ENCODE measurements at regions not wholly inside any gene's neighbourhood (a gene's known extent, or its start where the extent isn't known, plus 50 kb on each side); places are given as distances from the start of the nearest gene placed in this dataset.

DNA sequence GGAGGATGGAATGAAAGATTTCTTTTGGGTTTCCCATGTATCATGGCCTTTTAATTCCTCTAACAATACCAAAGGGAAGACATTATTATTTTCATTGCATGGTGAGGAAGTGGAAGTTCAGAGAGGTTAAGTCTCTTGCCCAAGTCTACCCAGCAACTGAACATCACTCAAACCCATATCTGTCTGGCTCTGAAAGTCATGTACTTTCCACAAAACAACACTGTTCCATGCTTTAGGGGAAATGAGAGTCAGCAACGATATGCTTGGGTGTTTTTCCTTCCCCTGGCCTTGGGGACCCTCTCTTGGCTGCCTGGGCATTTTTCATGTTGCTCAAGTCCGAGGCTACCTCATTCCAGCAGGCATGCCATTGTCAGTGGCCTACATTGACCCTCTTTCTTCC is 118.8 kb downstream of the ADTRP start:
- TF ChIP-seq, protein P1, sequence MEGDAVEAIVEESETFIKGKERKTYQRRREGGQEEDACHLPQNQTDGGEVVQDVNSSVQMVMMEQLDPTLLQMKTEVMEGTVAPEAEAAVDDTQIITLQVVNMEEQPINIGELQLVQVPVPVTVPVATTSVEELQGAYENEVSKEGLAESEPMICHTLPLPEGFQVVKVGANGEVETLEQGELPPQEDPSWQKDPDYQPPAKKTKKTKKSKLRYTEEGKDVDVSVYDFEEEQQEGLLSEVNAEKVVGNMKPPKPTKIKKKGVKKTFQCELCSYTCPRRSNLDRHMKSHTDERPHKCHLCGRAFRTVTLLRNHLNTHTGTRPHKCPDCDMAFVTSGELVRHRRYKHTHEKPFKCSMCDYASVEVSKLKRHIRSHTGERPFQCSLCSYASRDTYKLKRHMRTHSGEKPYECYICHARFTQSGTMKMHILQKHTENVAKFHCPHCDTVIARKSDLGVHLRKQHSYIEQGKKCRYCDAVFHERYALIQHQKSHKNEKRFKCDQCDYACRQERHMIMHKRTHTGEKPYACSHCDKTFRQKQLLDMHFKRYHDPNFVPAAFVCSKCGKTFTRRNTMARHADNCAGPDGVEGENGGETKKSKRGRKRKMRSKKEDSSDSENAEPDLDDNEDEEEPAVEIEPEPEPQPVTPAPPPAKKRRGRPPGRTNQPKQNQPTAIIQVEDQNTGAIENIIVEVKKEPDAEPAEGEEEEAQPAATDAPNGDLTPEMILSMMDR (conservative IDR thresholded peaks at IDR 0.05) = no peak
- Mint-ChIP-seq H3K27me3 (ENCODE audit: low read depth) (no peaks in the 10 kb centered on the region), H3K27ac (ENCODE audit: unreplicated experiment) (no peak overlapping the region), H3K4me3 (no peak overlapping the region), H3K4me1 (peaks cover 17% of the 10 kb centered on the region), H3K36me3 (ENCODE audit: low read depth) (no peaks in the 10 kb centered on the region), H3K9me3 (peaks cover 3% of the 10 kb centered on the region)
- no peak for DNase-seq (ENCODE audit: low read depth, low spot score)

DNA sequence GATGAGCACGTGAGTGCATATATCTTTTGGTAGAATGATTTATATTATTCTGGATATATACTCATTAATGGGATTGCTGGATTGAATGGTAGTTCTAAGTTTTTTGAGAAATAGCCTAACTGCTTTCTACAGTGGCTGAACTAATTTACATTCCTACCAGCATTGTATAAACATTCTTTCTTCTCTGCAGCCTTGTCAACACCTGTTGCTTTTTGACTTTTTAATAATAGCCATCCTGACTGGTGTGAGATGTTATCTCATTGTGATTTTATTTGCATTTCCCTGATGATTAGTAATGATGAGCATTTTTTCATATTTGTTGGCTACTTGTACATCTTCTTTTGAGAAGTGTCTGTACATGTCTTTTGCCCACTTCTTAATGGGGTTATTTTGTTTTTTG is 116.3 kb downstream of the ADTRP start:
- Mint-ChIP-seq H3K9me3 (peaks cover 3% of the 10 kb centered on the region), H3K36me3 (ENCODE audit: low read depth) (no peaks in the 10 kb centered on the region), H3K4me3 (no peak overlapping the region), H3K4me1 (no peaks in the 10 kb centered on the region), H3K27me3 (ENCODE audit: low read depth) (no peaks in the 10 kb centered on the region), H3K27ac (ENCODE audit: unreplicated experiment) (no peak overlapping the region)
- DNase-seq (ENCODE audit: low read depth, low spot score) = no peak
- TF ChIP-seq, protein P1 (conservative IDR thresholded peaks at IDR 0.05) = no peak

DNA sequence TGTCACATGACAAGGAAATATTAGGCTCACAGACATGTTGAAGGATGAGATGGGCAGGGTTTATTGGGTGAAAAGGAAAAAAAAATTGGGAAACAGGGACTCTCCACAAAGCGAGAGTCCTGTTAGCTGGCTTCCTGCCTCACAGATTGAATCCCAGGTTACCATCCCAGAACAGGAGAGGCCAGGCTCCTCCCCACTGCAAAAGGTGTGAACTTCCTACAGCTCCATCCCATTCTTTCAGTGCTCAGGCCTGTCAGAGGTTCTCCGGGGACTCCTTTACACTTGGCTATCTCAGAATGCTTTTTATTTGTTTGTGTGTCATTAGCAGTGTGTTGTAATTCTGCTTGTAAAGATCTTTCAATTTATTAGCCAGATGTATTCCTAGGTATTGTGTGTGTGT is 115.1 kb downstream of the ADTRP start:
- Mint-ChIP-seq H3K27ac (ENCODE audit: unreplicated experiment) (no peak overlapping the region), H3K9me3 (peaks cover 3% of the 10 kb centered on the region), H3K27me3 (ENCODE audit: low read depth) (no peaks in the 10 kb centered on the region), H3K4me1 (no peaks in the 10 kb centered on the region), H3K4me3 (no peak overlapping the region), H3K36me3 (ENCODE audit: low read depth) (no peaks in the 10 kb centered on the region)
- no peak for DNase-seq (ENCODE audit: low read depth, low spot score)
- TF ChIP-seq, protein P1 (conservative IDR thresholded peaks at IDR 0.05) = no peak
